ENCODE measurements at regions not wholly inside any gene's neighbourhood (a gene's known extent, or its start where the extent isn't known, plus 50 kb on each side); places are given as distances from the start of the nearest gene placed in this dataset.

DNA sequence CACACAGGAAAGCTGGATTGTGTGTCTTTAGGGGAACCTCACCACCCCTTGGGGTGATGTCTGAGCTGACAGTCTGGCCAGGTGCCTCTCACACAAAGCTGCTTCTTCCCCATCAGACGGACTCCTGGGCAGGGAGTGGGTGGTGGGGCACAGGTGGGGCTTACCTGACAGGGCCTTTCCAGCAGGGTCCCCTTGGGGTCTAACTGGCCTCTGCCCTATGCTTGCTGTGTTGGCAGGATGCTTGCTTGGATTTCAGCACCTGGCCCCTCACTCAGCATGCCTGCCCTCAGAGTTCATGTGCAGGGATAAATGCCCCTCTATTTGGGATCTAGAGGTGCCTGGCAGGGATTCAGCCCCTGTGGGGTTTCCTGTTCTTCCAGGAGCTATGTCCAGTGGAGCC, 496.9 kb upstream of the ZMIZ1 start:
- no peak for DNase-seq

DNA sequence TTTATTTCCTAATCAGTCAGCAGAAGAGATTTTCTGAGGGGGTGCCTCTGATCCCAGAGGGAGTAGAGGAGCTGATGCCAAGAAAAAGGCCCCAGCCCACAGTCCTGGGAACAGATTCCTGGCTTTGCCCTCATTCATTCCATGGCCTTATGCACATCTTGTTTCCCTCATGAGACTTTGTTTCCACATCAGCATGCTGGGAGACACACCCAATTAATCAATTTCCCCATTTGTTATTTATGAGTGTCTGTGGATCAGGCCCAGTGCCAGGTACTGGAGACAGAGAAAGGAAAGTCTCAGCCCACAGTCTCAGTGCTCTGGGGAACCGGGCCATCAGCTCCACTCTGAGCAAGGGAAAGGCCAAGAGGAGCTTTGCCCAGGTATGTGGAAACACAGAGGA, 496.2 kb upstream of the ZMIZ1 start:
- DNase-seq: no peak

DNA sequence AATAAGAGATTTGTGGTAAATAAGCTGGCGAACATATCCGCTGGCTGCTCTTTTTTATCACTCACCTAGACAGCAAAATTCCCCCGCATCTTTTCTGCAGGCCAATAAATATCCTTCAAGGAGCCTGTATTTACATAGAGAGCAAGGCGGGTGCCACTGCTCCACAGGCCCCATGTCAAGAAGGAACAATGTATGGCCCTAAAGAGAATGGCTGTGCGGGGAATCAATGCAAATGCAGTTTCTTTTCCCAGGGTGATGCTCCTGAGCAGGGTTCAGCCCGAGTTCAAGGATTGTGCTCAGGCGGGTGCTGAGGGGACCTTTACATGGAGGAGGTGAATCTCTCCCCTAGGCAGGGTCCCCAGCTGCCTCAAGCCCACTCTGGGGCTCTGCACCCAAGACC, 494.2 kb upstream of the ZMIZ1 start:
- no peak for DNase-seq

DNA sequence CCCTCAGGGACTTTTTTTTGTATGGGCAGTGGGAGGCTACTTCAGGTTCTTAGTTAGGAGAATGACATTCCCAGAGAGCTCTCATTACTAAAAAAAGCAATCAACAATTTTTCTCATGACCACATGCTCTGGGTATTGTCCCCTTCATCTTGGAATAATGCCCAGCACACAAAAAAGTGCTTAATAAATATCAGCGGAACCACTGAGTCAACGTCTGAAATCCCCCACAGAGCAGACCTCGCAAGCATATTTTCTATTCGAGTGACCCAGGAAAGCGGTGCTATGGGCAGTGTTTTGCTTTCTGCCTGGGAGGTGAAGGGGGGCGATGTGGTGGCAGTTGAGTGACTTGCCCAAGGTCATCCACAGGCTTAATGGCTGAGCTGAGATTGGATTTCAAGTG, 493.4 kb upstream of the ZMIZ1 start:
- DNase-seq: no peak

DNA sequence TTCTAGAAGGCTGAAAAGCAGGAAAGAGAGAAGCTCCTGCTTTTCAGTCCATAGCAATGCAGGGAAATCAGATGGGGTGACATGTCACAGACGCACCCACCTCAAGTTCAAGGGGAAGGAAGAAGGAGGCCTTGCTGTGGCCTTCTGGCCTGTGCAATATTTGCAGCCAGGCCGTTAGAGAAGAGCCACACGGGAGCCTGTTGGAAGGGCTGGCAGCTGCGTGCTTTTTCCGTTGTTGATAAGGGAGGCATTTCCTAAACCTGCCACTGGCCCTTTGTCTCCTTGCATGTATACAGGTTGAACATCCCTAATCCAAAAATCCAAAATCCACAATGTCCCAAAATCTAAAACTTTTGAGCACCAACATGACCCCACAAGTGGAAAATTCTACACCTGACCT, 492.5 kb upstream of the ZMIZ1 start:
- DNase-seq: peak; percentile 19 to 40

DNA sequence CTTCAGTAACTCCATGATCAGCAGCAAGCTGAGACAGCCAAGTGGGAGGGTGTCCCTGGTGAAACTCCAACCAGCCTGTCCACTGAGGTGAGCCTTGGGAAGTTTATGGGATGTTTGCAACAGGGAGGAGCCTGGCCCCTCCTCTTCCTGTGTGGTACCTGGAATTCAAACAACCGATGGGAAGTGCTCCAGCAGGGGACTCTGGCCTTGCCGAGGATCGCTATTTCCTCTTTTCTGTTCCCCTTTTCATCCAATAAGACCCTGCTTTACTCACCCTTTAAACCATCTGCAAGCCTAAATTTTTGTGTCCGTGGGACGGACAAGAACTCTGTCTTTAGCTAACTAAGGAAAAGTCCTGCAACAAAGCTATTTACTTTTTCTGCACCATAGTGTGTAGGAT, 491.1 kb upstream of the ZMIZ1 start:
- DNase-seq: peak; percentile 57 to 62

DNA sequence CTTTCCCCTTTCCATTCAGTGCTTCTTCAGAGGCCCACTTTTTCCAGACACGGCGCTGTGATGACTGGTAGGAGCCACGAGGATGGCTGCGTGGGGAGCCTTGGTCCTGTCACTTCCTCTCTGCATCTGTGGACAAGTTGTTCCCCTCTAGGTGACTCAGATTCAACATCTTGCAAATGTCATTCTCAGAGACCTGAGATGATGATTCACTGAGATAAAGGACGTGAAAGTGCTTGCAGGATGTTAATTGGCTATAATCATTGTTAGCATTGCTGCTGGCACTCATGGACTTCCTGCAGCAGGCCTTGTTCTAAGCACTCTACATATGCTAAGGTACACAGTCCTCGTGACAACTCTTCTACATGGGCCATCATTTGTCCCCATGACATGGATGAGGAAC, 489.8 kb upstream of the ZMIZ1 start:
- peak; percentile 90 to 97 for DNase-seq

DNA sequence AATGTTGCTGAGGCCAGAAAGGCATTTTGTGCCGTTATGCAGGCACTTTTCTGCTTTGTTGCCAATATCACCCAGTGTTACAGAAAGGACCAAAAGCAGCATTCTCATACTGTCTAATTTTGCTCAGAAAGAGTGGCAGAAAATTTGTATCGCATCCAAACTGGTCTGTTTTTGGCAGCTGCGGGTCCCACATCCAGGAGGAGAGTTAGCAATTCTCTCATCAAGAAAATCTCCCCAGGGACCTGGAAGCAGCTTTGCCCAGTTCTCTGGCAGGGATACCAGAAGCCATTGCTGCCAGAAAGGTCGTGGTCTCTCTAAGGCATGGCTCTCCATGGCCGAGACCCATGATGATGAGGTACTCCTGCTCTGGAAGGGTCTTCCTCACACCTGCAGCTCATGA, 489.2 kb upstream of the ZMIZ1 start:
- no peak for DNase-seq

DNA sequence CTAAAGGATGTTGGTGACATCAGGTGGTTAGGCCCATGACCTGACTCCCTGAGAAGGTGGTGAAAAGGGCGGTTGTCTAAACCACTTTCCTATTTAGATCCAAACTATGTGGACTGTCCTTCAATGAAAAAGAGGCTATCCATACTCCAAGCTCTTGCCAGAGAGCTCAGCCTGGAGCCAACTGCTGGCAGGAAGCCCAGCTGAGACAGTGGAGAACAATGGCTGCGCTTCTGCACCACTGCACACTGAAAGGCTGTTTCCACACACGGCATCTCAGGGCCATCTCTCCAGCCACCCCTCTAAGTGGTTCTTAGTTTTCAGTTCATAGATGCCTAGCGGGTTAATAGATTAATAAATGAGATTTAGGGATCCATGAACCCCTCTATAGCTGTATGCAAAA, 488.8 kb upstream of the ZMIZ1 start:
- no peak for DNase-seq

DNA sequence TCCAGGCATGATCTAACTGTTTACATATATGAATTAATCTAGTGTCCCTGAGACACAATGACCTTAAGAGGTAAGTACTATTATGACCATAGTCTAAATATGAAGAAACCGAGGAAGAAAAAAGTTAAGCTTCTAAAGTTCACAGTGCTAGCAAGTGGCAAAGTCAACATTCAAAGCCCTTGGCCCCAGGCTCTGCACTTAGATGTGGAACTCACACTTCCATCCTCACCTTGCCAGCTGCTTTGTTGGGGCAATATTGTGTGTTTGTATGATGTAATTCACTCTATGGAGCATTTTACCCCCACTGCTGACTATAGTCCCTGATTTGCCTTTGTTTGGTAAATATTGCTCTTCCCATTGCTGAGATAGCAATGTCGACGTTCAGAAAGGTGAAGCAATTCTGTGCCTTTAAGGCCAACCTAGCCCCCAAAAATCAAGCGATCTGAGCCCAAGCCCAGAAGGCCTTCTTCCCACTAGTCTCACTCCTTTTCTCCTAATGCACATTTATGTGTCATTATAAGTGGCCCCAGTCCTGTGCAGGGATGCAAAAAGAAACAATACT, 487.6 kb upstream of the ZMIZ1 start:
- DNase-seq: no peak

DNA sequence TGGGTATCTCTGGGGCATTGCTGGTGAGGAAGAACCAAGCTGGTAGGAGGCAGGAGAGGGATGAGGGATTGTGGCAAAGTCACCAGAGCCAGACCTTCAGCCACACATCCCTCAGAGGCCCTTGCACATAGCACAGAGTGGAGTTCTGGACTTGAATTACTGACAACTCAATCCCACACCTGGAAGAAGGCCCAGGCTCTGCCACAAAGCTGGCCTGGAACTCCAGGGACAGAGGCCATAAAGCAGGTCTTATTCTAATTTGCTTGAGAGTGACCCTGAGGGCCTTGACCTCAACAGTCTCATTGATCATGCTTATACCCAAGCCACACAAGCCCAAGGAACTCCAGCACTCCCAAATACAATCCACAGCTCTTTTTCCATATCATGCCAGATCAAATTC, 486.2 kb upstream of the ZMIZ1 start:
- DNase-seq: no peak

DNA sequence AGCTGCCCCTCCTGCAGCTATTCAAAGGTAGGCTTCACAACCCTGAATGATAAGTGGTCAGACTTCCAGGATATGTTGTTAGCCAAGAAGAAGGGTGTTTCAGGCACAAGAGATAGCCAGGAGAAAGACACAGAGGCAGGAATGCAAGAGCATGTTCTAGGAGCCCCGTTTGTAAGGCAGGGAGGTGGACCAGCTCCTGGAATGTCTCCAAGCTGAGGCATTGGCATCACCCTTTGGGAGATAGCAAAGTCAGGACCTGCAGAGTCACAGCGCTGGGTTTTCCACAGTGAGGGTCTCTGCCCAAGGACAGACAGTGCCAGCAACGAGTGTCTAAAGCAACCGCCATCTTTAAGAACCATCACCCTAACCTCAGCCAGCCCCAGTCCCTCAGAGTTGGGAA, 484.5 kb upstream of the ZMIZ1 start:
- DNase-seq: no peak

DNA sequence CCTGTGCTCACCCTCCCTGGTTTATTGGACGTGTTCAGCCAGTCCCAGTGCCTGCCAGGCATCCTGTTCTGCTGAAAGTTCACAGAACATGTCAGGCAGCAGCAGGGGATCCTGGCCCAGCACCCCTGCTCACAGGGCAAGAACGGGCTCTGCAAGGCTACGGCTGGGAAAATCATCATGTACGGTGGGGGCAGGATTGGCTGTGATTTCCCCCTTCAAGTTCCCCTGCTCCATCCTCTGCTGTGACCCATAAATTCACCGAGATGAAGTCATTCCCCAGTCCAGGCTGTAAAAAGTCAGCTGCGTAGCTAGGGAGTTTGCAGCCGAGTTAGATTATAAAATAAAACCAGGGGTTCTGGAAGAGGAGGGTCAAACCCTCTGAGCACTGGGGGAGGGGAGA, 484.1 kb upstream of the ZMIZ1 start:
- DNase-seq: no peak

DNA sequence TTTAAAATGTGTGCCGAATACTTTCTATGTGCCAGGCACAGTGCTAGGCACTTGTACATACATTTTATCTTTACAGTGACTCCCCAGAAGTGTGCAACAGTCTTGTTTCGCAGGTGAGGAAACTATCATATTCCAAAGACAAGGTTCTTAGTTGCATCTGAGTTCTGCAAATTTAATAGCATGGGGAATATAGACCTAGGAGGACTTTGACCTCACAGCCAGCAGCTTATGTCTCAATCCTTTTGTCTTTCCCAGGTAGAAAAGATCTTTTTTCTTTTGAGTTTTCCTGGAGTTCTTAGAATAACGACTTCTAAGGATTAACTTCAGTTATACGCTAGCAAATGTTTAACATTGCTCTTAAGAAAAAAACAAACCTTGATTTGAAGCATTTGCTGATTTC, 482.8 kb upstream of the ZMIZ1 start:
- DNase-seq: no peak

DNA sequence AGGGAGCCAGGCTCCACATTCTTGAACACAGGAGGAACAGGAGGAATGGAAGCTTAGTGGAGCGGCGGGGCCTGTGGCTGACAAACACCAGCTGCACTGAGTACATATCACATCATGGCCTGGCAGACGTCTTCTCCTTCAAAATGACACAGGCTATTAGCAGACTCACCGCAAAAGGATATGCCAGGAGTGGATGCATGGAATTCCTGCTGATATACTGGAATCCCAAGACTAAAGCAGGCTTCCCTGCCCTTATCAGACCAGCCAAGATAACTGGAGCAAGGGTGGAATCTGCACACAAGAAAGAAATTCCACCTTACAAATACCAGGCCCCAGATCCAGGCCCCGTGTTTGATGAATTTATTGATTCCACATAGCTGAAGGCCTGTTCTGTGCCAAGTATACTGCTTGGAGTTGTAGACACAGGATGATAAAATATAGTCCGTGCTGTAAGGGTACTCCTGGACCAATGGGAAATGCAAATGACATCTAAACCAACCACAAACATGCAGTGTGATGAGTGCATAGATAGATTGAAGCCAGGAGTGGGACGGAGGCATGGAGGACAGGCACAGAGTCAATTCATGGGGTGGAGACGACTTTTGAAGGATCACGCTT, 480.5 kb upstream of the ZMIZ1 start:
- DNase-seq: no peak

DNA sequence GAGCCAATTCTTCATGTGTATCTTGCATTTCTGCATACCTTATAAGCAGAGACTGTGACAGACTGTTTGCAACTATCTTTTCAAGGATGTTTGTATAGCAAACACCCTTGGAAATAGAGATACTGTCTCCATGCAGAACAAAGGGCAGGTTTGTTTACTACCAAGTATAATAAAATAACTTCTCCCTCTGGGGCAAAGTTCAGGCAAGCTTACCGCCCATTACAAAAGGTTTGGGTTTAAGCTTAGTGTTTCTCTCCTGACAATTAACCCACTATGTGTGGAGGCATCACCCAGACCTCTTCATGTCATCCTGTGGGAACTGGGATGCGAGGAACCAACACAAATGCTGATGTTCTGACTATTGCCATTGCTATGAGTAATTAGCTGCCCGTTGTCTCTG, 479.1 kb upstream of the ZMIZ1 start:
- DNase-seq: no peak

DNA sequence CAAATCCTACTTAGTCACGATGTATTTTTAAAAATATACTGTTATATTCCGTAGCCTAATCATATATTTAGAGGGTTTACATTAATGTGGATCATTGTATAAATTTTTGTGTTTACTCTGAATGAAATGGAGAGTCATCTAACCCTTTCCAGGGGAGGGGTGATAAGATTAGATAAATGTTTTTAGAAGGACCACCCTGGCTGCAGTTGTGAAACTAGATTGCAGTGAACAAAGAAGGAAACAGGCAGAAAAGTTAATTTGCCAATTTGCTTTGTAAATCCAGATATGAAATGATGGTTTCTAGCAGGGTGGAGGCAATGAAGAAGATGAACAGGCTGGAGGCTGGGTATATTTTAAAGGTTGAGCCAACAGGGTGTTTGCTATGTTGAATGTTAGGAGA, 477.7 kb upstream of the ZMIZ1 start:
- DNase-seq: no peak

DNA sequence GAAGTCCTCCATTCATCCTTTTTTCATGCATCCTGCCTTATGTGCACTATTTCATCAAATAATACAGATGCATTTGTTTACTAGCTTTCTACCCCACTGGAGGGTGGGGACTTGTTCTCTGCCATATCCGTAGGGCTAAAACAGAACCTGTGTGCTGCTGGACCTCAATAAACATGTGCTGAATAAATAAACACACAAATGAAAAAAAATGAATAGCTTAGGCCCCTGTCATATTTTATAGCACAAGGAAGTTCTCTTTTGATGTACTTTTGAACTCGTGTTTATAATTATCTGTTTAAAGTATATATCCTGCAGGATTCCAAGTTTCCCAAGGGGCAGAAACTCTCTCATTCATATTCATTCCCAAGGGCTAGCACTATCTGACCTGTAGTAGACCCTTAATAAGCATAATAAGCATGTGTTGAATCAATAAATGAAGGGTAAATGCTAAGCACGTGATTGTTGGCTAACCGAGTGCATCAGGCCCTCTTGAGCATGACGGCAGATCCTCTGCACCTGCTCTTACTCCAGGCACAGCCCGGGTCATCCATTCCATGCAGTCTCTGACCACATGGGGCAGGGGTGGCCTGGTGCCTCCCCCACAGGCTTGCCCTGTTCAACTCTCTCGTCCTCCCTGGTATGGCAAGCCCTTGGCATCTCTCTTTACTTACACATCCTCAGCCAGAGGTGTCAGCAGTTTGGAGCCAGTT, 474.1 kb upstream of the ZMIZ1 start:
- no peak for DNase-seq

DNA sequence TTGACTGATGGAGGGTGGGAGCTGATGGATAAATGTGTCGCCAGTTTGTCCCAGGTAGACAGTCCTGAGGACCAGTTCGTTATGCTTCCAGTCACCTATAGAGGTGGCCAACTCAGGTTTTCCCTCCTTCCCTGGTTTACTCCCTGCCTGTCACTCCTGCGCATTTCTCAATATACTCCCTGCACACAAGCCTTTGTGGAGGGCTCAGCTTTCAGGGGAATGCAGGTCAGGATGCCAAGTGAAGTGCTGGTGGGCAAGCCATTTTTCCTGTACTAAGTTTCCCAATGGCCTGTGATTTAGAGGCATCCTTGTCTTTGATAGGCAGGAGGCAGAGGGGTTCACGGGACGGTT, 473.5 kb upstream of the ZMIZ1 start:
- DNase-seq: no peak

DNA sequence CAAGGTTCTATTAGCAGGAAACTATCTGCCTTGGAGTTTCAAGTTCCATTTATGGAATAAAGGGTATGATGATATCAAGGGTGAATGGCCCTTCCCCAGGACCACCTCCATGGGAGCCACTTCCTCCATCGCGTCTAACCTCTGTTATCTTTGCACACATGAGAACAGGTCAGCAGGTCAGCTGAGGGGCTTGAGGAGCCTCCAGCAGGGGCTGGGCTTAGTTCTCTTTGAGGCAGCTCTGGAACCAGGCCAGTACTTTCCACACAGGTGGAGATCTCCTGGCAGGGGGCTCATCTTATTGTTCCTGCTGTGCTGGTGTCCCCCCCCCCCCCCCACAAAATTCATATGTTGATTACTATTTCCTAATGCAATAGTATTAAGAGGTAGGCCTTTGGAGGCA, 472.2 kb upstream of the ZMIZ1 start:
- DNase-seq: no peak

DNA sequence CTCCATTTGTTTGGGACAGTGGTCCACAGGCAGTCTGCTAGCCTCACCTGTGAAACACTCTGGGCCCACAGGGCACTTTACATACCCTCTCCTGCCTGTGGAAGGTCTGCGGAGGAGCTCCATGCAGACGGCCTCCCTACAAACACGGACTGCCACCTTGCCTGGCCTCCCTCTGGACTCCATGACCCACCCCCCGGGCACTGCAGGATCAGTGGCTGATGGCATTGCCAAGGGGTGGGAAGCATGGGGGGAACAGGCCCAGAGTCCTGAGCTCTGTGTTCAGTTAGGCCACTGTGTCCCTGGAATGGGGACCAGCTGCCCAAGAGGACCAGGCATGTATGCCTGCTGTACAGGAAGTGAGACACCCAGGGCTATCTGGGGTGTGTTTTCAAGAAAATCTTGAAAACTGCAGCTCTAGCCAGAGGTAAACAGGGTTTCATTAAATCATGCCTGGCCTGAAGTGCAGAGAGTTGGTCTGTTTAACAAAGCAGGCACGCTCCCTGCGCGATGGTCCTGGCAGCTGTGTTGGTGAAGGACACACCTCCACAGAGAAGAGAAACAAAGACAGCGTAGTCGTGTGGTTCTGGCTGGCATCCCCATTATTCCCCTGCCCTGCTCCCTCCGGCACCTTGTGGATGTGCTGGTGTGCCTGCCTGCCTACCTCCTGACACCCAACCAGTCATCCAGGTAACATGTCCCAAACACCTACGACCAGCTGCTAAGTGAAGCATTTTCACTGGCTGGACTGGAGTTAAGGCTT, 470.8 kb upstream of the ZMIZ1 start:
- no peak for DNase-seq

DNA sequence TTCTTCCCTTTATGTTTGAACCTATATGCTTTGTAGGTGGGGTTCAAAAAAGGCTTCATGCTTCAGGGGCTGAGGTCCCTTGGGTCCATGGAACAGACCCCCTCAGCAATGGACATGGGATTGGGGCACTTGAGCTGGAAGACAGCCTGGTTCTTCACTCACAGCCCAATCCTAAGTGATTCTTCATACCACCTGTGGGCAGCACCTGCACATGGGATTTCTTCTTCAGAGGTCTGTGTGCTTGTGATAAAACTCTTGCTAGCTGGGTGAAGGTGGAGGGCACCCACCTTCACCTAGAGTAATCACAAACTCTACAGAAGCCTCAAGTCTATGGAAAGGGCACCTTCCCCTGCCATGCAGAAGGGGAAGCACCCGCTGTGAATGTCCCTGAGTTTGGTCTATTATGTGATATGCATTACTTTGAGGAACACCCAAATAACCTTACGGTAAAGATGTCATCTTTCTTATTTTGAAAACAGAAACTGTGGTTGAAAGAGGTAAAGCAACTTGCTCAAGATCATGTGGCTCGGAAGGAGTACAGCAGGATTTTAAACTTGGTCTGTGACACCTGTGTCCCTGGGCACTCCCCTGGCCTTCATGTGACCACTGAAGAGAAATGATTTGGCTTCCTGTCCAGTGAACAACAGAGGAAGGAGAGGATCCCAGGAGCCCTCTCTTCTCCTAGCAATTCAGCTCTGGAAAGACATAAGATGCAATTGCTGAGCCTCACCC, 469.5 kb upstream of the ZMIZ1 start:
- DNase-seq: no peak

DNA sequence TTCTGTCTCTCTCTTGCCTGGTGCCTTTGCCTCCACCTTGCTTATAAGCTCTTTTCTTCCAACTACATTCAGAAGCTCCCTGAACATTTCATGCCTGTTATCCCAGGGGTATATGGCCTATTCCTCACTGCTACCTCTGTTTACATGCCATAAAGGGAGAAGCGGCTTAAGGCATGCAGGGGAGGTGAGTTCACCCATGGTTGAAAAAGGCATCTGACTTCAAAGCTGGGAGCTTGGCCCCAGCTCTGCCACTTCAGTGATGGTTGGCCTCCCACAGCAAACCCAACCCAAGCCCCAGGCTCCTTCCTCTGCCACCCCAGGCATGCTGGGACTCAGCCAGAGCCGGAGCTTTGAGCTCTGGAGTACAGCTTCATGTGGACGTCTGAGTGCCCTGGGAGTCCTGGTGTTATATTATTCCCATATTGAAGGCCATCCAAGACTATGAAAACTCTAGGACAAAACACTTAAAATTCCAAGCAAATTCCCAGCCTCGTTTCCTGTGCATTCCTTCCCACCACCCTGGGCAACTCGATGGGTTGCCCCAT, 468.6 kb upstream of the ZMIZ1 start:
- DNase-seq: no peak

All from inflammatory macrophage (primary cell).